Frontal cortex (tissue), 3 donors: ENCODE measurements at regions not wholly inside any gene's neighbourhood (a gene's known extent, or its start where the extent isn't known, plus 50 kb on each side); places are given as distances from the start of the nearest gene placed in this dataset.

Source experiments
- DNase-seq, 2 donors: peaks; one replicate each; pipeline ENCODE4 v3.0.0; 2012; ENCODE audit warnings: low spot score in 2 of 2
- FAIRE-seq: peaks from 2 replicates; lab custom pipeline; 2012; peaks lifted over from hg19 to GRCh38; lab: Jason Lieb, UNC
- donor health status: control.
- donor health status: control.
- donor health status: control.

DNA sequence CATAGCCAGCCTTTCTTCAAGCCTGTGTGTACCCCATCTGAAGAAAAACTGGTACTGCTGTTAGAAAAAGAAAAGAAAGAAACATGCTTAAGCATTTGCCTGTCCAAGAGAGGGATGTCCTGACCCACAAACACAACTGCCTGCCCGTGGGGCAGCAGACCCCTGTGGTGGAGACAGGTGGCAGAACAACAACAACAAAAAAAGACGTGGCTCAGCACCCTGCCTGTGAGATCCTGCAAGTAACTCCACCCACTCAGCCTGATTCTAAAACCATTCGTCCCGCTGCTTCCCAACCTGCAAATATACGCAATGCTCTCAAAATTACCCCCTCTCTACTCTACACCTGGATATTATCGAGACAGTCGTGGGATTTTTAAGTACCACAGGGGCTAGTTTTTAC, 64.9 kb upstream of the ZDHHC17 start:
- no peak for FAIRE-seq
- no peak for DNase-seq

DNA sequence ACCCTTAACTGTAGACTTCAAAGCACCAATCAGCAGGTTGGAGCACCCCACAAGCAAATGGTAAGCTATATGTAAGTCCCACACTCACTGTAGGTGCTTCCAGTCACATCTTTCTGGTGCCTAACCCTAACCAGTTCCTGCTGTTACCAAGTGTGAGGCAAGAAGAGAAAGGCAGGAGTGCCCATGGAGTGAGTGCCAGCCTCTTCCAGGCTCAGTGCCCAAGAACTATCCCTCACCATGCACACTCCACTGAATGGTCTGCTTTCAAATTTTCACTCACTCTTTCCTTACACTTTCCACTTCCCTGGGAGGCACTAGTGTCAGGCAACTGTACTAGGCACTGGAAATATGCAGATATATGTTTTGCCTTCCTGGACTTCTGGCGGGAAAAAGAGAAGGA, 62.2 kb upstream of the ZDHHC17 start:
- DNase-seq: no peak
- no peak for FAIRE-seq

DNA sequence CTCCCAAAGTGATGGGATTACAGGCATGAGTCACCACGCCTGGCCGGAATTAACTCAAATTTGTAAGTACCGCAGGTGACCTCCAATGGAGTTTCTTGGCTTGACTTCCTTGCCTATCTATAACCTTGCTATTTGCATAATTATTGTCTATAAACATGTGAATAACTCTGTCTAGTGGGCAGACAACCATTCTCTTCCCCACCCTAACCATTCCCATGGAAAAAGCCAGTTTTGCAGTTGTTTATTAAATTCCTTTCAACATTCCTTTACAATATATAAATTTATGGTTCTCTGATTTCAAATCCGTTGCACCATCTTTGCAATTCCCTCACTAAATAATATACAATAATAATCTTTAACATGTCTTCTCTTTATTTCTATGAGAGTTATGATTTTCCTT, 61.0 kb upstream of the ZDHHC17 start:
- FAIRE-seq: no peak
- DNase-seq: no peak

DNA sequence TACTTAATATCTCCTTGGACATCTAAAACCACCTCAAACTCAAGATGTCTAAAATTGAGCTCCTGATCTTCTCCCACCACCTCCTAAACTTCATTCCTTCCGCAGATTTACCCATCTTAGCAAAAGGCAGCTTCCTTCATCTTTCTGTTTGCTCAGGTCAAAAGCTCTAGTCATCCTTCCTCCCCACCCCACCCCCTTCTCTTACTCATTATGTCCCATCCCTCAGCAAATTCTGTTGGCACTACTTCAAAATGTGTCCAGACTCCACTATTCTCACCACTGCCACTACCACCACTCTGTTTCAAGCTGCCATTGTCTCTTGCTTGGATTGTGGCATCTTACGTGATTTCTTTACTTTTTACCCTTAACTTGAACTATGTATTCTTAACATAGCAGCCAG, 59.2 kb upstream of the ZDHHC17 start:
- DNase-seq (no peak), FAIRE-seq (no peak)

DNA sequence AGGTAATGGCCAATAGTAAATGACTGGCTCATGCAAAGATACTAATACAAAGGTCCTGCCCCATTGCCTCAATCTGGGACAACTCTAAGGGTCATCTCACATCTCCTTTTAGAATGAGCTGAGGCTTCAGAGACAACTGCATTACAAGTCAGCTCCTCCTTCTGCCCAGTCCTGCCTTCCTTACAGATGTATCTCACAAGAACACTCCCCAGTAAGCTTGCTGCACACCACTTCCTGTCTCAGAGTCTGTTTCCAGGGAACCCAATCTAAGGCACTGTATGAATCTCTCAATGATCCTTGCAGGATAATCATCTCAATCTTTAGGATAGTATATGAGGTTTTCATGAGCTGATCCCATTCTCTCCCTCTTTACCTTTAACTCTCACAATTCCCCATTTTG, 57.8 kb upstream of the ZDHHC17 start:
- FAIRE-seq (no peak), DNase-seq (no peak)

DNA sequence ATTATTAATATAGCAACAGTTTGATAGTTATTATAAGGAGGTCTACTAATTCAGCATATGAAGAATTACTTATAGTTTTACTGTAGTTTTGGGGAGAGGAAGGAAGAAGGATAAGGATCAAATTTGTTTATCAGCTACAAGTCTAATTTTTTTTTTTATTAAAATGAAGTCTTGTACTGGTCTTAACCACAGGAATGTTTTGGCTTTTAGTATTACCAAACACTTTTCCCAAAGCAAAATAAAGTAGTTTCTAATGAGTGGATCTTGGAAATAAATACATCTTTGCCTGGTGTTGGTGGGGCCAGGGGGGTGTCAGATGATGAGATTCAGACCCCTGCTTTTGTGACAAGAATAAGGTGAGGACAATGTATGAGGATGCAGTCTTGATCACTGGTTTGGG, 57.2 kb upstream of the ZDHHC17 start:
- FAIRE-seq: no peak
- no peak for DNase-seq

DNA sequence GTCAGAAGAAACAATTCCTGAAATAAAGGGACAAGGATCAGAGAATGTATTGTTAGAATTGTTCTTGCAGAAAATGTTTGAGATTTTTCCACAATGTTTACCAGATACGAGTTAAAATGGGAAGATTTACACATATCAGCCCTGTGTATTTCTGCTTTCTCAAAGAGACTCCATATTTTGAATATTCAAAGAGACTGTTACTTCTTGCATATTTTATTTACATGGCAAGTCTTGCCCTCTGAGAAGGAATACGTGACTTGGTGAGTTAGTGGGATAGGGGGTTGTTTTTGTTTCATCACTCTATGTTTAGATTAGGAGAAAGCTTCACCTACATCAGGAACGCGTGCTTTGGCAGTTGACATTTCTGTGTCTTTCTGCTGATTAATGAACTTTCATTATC, 56.1 kb upstream of the ZDHHC17 start:
- no peak for DNase-seq
- no peak for FAIRE-seq

DNA sequence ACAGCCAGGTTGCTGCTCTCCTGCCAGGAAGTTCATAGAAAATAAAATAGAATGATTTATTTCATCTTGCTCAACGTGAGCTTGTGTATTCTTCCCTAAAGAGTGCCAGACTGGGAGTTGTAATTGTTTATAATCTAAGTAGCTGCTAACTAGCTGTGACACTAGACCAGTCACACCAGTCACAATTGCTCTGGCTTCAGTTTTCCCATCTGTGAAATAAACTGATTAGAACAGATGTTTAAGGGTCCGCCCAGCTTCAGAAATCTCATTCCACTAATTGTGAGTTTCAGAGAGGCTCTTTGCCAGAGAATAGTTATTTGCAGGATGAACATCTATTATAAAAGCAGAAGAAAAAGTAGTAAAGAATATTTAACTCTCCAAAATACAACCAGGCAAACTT, 55.6 kb upstream of the ZDHHC17 start:
- no peak for DNase-seq
- FAIRE-seq: no peak

DNA sequence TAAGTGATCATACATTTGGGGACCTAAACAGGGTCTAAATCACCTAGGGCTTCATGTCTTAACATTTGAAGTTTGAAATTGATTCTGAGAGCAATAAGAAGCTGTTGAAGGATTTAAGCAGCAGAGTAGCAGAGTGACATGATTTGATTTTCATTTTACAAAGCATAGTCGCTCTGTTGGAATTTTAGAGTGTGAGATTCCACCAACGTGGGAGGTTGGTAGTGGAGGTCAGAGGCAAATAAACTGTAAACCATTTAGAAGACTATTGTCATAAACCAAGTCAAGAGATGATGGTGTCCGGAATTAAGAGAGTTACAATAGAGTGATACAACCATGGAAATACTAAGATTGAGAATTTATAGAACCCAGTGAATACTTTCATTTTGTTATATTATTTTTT, 52.7 kb upstream of the ZDHHC17 start:
- FAIRE-seq: no peak

DNA sequence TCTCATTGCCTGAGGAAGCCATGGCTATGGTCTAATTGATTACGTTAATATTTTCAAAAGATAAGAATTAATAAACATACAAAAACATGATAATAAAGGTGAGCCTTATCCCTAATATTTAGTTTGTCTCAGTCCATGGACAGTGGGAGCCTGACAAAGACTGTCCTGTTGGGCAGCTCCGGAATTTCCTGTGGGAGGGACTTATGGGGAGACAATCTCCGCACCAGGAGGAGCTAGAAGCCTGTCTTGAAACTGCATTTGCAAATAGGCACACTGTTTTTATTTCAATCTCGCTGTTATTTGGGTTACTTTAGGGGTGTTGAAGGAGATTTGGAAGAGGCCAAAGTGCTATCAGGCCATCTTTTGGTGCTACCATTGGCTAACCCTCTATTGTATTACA, 50.8 kb upstream of the ZDHHC17 start:
- FAIRE-seq (no peak), DNase-seq (no peak)

More for the DNA sequence above, 52.7 kb upstream of the ZDHHC17 start:
- DNase-seq: no peak

DNA sequence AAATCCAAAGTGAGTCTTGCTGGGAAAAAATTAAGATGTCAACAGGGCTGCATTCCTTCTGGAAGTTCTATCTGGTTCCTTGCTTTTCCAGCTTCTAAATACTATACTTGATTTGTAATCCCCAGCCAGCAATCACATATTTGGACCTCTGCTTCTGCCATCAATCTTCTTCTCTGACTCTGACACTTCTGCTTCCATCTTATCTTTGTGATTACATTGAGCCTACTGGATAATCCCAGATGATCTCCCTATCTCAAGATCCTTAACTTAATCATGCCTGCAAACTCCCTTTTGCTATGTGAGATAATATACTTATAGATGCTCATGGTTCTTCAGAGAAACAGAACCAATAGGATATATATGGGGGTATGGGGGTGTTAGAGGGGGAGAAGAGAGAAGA, 49.9 kb upstream of the ZDHHC17 start:
- FAIRE-seq (no peak), DNase-seq (no peak)
